NCI-H146 treated with DMSO at 0.1 percent for 48 hours (cell line): ENCODE measurements at regions not wholly inside any gene's neighbourhood (a gene's known extent, or its start where the extent isn't known, plus 50 kb on each side); places are given as distances from the start of the nearest gene placed in this dataset.
"Not testable (repeated sequence)": the region's sequence is repeated elsewhere in the genome, so short reads cannot be mapped to it uniquely, and the experiment has no call there.

Source experiments
- DNase-seq: peaks from one replicate; lab custom pipeline; 2025; ENCODE audit not compliant: unreplicated experiment; lab: John Stamatoyannopoulos, UW

DNA sequence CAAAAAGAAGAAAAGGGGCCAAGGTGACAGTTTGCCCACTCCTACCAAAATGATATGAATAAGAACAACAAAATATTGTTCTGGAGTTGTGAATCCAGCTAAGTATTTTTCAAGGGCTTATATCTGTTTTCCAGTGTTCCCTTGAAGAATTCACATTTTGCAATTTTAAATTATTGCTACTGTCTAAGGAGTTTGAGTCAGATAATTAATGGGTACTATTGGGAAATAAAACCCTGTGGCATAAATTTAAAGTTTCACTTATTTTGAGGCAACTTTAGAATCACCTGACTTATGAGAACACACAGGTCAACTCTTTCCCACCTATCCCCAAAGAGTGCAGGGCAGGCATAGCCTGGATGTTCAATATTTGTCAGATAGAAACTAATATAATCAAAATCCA lies 188.0 kb upstream of the GHR start:
- DNase-seq = no peak

DNA sequence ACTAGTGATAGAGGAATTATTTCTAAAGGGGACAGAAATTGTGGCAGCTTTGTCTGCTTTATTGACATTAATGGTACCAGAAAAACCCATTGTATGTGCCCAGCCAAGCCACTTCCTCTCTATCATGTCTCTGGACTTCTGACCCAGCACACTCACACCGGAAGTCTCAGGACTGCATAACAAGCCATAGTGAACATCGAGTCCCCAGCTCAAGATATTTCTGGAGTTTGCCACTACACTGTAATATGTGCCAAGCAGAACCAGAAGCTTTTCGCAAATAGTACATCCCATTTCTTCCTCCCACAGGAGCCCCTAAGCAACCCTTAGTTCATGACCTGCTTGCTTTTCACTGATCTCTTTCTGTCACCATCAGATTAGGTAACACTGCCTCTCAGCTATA lies 187.4 kb upstream of the GHR start:
- no peak for DNase-seq

DNA sequence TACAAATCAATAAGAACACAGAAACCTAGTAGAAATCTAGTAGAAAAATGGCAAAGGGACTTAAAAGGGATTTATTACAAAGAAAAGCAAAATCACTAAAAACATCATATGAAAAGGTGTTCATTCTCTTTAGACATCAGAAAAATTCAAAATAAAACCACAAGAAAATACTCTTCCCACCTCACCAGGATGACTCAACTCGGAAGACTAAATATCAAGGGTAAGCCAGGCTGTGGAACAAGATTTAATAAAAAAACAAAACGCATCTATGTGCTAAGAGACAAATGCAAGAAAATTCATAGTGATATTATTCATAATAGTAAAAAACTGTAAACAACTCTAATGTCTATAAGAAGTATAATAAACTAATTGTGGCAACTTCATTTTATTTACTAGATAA lies 181.6 kb upstream of the GHR start:
- DNase-seq = no peak

DNA sequence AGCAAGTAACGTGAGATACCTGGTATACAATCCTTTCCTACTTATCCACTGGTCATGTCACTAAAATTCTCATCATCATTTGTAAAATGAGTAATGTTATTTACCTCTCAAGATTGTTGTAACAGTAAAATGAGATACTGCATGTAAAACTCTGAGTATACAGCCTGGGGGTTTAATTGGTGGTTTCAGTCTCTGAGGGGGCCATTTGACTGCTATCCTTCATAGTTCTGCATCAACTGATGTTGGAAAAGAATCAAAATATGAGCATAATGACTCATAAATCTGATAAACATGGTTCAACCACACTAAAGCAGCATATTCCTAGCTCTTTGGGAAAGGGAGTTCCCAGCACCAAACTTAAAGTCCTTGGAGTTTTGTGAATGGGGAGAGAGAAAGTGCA lies 181.0 kb upstream of the GHR start:
- DNase-seq = no peak

DNA sequence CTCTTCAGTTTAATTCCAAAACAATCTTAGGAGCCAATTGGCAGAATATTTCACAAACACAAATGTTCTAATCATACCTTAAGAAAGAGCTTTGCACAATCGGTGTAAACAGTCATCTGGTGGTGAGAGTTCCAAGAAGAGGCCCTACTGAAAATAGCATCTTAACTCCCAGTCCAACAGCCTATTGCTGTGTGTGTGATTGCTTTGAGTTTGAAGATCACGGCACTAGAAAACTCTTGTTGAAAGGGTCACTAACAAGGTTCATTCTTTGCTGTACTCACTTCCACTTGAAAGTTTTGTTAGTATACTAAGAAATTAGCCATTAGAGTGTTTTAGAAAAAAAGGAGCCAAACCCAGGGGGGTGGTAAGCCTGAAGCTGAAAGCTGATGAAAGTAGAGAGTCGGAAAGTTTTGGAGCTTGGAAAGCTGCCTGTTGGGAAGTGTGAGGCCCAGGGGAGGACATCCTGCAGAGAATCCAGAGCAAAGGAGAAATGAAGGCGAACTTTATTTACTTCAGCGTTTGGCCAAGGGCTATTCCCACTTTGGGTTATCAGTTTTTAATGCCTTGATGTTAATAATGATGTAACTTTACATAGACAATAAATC lies 180.3 kb upstream of the GHR start:
- no peak for DNase-seq

DNA sequence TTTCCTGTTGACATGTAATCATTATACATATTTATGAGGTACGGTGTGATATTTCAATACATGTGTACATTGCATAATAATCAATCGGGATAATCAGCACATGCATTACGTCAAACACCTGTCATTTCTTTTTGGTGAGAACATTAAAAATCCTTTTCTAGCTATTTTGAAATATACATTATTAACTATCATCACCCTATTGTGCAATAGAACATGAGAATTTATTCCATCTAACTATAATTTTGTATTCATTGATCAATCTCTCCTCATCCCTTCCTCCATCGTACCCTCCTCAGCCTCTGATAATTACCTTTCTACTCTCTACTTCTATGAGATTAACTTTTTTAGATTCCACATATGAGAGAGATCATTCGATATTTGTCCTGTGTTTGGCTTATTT lies 170.9 kb upstream of the GHR start:
- no peak for DNase-seq

DNA sequence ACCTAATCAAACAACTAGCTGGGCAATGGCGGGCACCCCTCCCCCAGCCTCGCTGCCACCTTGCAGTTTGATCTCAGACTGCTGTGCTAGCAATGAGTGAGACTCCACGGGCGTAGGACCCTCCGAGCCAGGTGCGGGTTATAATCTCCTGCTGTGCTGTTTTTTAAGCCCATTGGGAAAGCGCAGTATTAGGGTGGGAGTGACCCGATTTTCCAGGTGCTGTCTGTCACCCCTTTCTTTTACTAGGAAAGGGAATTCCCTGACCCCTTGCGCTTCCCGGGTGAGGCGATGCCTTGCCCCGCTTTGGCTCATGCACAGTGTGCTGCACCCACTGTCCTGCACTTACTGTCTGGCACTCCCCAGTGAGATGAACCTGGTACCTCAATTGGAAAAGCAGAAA lies 163.3 kb upstream of the GHR start:
- not testable (repeated sequence) for DNase-seq

DNA sequence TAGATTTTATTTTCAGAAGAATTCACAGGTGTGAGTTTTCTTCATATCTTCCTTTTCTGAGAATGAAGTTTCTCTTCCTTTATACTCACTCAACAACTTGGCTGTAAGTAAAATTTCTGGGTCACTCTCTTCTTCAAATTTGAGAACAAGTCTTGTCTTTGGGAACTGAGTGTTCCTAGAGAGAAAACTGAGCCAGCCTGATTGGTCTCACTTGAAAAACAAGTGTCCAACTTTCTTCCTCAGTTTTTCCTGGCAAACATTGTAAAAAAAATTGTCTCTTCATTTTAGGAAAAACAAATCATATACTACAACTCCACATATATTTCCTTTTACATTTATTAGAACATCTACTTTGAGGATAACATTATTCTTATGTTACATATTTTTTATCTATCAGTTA lies 156.1 kb upstream of the GHR start:
- no peak for DNase-seq

DNA sequence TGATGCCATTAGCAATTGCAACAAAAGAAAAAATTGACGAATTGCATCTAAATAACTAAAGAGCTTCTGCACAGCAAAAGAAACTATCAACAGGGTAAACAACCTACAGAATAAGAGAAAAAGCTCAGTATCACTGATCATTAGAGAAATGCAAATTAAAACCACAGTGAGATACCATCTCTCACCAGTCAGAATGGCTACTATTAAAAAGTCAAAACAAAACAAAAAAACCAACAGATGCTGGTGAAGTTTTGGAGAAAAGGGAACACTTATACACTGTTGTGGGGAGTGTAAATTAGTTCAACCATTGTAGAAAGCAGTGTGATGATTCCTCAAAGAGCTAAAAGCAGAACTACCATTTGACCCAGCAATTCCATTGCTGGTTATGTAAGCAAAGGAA lies 155.1 kb upstream of the GHR start:
- not testable (repeated sequence) for DNase-seq

DNA sequence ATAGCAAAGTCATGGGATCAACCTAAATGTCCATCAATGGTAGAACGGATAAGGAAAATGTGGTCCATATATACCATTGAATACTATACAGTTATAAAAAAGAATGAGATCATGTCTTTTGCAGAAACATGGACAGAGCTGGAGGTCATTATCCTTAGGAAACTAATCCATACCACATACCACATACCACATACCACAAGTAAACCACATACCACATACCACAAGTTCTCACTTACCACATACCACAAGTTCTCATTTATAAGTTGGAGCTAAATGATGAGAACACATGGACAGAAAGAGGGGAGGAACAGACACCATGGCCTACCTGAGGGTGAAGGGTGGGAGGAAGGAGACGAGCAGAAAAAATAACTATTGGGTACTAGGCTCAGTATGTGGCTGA lies 154.6 kb upstream of the GHR start:
- DNase-seq = no peak

DNA sequence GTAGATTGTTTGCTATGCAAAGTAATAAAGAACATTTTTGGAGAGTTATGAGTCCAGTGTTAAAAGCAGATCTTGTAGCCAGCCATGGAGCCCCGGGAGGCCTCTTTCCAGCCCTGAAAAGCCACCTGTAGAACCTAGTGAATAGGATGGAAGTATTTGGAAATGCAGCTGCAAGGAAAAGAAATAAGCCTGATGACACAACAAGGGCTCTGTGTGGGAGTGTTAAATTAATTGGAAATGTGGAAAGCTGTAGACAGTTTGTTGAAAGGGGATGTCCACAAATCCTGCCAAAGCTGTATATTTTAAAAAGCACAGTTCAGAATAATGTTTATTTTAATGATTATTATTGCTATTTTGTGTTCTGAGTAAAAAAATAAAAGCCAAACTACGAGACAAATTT lies 152.5 kb upstream of the GHR start:
- no peak for DNase-seq

DNA sequence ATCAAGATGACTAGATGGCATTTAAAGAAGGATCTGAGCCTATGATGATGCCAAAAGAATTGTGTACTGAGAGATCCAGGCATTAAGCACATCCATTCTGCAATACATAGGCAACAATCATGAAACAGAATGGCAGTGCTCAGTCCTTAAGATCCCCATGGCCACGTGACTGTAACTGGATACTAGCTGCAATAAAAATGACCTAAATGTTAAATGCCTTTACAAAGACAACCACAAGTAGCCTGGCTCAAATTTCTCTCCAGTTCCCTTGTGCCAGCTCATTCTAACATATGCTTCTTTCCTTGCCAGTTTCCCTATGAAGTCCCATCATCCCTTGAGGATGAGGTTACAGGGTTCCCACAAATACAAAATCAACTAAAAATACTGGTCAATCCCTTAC lies 148.3 kb upstream of the GHR start:
- no peak for DNase-seq

DNA sequence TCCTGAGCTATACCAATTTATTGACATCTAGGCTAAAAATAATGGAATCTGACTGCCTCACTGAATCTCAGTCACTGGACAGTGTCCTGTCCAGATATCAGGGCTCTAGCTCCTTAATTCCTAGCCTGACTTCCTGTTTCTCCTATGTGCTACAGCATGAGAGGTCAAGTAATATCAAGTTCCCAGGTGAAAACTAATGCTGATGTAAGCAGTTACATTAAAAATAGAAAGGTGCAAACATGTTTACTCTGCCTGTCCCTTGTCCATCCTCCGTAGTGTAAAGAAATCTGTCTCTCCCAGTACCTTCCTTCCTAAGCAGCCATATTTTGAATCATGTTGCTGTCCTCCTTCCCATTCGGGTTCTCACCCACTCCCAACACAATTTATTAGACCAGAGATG lies 145.9 kb upstream of the GHR start:
- no peak for DNase-seq

DNA sequence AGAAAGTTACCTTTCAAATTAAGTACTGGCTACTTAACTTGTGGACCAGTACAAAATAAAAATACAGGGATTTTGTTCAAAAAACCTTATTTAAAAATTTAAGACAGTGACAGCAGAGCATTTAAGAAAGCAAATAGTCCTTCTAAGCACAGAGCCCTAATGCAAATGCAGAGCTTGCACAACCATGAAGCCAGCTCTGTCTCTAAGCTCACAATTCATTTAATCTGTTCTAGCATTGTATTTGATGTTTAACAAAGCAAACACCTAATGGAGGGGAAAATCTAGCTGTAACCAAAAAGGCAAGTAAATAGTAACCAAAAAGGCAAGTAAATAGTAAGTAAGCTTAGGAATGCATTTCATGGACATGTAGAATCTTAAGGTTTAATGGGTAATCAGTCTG lies 138.7 kb upstream of the GHR start:
- no peak for DNase-seq

DNA sequence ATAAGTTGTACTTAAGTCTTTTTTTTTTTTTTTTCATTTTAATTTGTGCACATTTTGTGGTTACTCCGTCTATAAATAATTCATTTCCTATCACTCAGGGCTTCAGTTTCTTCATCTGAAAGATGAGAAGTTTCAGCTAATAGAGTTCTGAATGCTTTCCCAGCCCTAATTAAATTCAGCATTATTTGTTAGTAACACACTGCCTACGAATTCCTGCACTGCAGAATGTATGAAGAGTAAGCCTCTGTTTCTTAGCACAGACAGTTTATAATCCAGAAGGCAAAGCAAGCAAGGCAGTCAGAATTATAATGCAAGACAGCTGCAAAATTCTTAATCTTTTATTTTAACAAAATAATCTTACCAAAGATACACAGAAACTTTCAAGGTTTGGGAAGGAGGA lies 138.0 kb upstream of the GHR start:
- no peak for DNase-seq

DNA sequence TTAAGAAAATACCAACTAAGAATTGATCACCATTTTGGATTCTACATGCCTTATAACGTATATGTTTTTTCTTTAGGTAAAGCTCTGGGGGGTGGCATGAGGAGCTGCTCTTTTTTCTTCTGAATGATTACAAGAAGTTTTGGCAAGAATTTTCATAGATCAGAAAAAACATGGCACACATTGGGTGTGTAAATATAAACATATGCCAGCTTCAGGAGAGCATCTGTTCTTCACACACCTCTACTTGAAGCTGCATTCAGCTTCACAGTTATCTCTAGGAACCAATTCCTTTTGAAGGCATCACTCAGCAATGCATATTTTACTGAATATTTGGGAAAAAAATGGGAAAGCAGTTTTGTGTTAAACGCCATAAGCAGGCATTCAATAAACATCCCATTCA lies 122.7 kb upstream of the GHR start:
- DNase-seq = no peak

DNA sequence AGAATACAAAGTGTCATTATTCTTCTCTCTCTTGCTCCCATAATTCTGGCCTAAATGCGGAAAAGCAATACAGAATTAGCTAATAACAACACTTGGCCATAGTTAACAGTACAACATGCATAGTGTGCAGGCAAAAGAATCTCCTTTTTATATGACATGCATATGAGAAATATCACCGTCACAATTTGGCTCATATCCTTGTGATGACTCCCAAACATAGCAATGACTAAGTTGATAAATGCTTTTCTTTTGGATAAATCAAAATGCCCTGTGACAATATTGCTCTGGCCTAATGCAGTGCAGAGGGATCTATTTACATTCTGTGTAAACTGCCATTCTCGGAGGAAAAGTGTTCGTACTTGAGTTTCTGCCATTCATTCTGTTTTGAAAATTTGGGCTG lies 121.9 kb upstream of the GHR start:
- DNase-seq = no peak

DNA sequence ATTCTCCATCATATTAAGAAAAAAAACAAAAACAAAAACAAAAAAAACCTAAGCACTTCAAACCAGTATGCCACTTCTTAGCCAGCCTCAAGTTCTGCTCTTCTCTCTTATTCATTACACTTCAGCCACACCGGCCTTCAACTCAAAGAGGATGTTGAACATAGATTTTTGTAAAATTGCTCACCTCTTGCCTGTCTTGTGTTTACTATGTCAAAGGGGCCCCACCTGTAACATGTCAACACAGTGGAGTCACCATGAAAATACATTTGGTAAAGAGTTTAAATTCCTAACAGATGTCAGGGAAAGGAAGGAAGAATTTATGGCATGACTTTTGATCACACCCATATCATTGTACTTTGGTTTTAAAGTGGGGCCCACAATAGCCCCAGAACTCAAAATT lies 121.1 kb upstream of the GHR start:
- no peak for DNase-seq

DNA sequence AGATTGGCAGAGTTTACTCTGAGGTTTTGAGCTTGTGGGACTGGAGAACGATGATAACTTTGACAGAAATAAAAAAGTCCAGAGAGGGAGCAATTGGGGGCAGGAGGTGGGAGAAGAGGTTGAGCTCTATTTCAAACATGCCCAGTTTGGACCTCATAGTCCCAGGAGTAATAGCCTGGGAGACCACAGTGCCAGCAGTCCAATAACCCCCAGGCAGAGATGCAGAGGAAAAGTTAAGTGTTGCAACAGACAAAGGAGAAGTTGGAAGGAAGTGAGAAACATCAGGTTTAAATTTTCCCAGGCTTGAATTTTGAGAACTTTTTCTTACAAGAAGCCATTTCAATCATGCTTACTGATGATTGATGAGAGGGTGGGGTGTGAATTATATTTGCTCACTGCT lies 117.0 kb upstream of the GHR start:
- no peak for DNase-seq

DNA sequence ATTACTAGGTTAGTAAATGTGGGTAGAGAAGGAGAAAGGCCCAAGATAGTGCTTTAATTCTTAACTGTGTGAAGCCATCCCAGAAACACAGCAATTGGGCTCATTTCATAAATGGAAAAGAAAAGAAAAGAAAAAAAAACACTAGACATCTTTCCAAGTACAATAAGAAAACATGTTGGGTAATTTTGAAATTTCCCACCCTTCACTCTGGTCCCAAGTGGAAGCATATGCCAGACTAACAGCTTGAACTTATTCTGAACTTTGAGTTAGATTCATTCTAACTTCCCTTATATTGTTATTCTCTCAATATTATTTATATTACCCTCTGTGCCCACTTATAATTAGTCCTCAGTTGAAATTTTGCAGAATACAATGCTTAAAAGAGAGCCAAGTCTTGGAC lies 113.4 kb upstream of the GHR start:
- no peak for DNase-seq

DNA sequence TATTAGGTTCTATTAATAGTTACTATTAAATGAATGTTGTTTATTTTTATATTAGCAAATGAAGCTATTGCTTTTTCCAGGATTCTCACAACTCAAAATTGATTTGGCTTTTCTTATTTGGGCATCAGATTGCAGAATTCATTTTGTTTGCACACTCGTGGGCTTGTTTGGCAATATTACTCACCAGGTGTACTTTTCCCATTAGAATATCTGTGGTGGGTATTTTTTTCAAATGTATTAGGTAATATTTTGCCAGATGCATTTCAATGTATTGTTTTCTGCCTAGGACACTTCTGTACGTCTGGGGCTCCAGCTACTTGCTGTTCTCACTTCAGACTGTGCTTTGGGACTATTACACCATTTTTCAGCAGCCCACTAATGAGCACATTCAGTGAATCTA lies 108.0 kb upstream of the GHR start:
- no peak for DNase-seq

DNA sequence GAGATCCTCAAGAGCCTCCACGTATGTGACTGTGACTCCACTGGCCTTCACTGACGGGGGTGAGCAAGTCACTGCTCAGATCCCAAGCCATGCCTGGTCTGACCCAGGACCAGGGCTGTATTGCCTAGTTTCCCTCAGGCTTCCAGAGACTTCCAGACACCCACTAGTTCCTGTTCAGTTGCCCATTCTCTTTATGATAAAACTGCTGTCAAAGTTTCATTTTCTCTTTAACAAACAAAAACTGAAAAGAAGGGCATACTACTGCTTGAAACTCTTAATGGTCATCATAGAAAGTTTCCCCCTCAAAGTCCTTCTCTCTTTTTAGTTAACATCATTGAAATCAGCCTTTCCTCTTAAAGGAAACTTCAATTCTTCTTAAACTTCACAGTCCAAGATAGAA lies 105.7 kb upstream of the GHR start:
- DNase-seq = no peak

DNA sequence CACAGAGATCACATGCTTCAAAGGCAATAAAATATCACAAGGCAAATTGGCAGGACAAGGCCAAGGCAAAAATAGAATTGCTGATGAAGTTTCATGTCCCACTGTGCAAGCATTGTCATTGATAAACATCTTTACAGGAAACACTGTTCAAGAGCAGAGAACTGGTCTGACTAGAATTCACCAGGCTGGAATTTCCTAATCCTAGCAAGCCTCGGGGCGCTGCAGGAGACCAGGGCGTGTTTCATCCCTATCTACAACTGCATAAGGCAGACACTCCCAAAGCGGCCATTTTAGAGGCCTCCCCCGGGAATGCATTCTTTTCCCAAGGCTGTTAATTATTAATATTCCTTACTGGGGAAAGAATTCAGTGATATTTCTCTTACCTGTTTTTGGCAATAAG lies 103.7 kb upstream of the GHR start:
- DNase-seq = not testable (repeated sequence)

DNA sequence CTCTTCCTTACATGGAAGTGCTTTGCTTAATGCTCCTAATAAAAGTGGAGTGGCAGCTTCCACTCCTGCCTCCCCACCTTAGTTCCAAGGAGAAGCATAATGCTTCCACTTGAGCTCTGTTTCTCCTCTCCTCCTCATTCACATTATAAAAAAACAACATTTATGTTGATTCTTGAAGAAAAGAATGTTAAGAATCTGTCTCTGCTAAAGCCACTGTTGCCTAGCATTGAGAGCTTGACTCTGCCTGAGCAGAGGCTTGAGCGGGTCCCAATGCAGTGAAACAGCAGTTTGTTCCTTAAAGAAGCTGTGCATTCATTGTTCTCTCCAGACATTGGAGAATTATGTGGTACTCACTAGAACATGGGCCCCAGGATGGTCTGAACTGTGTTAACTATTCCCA lies 101.5 kb upstream of the GHR start:
- DNase-seq = no peak
